ENCODE measurements at regions not wholly inside any gene's neighbourhood (a gene's known extent, or its start where the extent isn't known, plus 50 kb on each side); places are given as distances from the start of the nearest gene placed in this dataset.

GRCh38 chr4:108335081-108335480 lies 166.3 kb upstream of the LEF1 start (continued):
- TF ChIP-seq RCOR1 (IDR thresholded peaks at IDR 0.05; ENCODE audit: low read length): no peak
- no peak for TF ChIP-seq YY1 (IDR thresholded peaks at IDR 0.05; ENCODE audit: low read depth)

GRCh38 chr4:108334031-108334430 lies 165.3 kb upstream of the LEF1 start:
- no peak overlapping the region for H3K4me3 ChIP-seq (ENCODE audit: low read depth in 2 of 2, low read length in 1 of 2)
- no peak overlapping the region for H3K4me2 ChIP-seq
- H4K20me1 ChIP-seq (ENCODE audit: insufficient read depth): no peaks in the 10 kb centered on the region
- H3K79me2 ChIP-seq (ENCODE audit: insufficient read depth): no peaks in the 10 kb centered on the region
- TF ChIP-seq MEF2A (IDR thresholded peaks at IDR 0.05; ENCODE audit: borderline replicate concordance, low read depth): no peak
- no peak for TF ChIP-seq PBX3 (IDR thresholded peaks at IDR 0.05)
- TF ChIP-seq CHD2 (IDR thresholded peaks at IDR 0.05; ENCODE audit: low read length, partially characterized antibody): no peak
- no peak for TF ChIP-seq NFIC (IDR thresholded peaks at IDR 0.05; ENCODE audit: borderline replicate concordance)
- TF ChIP-seq REST (IDR thresholded peaks at IDR 0.05; ENCODE audit: low read depth, low read length): no peak
- TF ChIP-seq SIN3A (IDR thresholded peaks at IDR 0.05; ENCODE audit: borderline replicate concordance, low read depth, low read length): no peak
- no peak for TF ChIP-seq NRF1 (IDR thresholded peaks at IDR 0.05; ENCODE audit: low read depth, low read length)
- no peak for TF ChIP-seq TCF12 (IDR thresholded peaks at IDR 0.05)
- TF ChIP-seq FOXJ3 (CRISPR knock-in tag; IDR thresholded peaks at IDR 0.05): no peak
- TF ChIP-seq CTCF (IDR thresholded peaks at IDR 0.05): no peak
- no peak for TF ChIP-seq FOSL2 (IDR thresholded peaks at IDR 0.05; ENCODE audit: borderline replicate concordance, low read depth)
- TF ChIP-seq TAF1 (IDR thresholded peaks at IDR 0.05; ENCODE audit: borderline replicate concordance, low read depth, low read length): no peak
- no peak for TF ChIP-seq SMC3 (IDR thresholded peaks at IDR 0.05; ENCODE audit: low read depth, low read length)
- 28% methylated on average over 6 of the region's 6 CpGs for WGBS (ENCODE audit: low lambda C conversion rate)
- H3K4me1 ChIP-seq (ENCODE audit: control insufficient read depth in 1 of 2, insufficient read depth in 2 of 2, low read depth in 1 of 2, low read length in 1 of 2): peaks cover 0 to 22% of the 10 kb centered on the region in 2 experiments; a peak in 2 of 4 replicates
- DNase-seq: no peak
- no peaks in the 10 kb centered on the region for H3F3A ChIP-seq (replicated peaks; ENCODE audit: insufficient read depth)
- H3K36me3 ChIP-seq (replicated peaks in 1 of 2; ENCODE audit: control insufficient read depth in 1 of 2, insufficient read depth in 2 of 2, low read length in 1 of 2): no peaks in the 10 kb centered on the region
- H3K27me3 ChIP-seq (ENCODE audit: insufficient read depth): no peaks in the 10 kb centered on the region; the same call in 1 of the 2 replicates
- no peaks in the 10 kb centered on the region for H3K9me2 ChIP-seq
- H3K27ac ChIP-seq (ENCODE audit: low read depth in 2 of 2, low read length in 1 of 2): no peak overlapping the region
- H3K9me3 ChIP-seq: no peaks in the 10 kb centered on the region
- H3K9ac ChIP-seq: no peak overlapping the region
- POLR2A ChIA-PET: no interaction called here
- CTCF ChIA-PET: interaction anchor here (0.6 kb wide), 1 partner anchor 1102 kb away, joined by 3 read pairs; no protein-coding TSS in a partner anchor
- H2AFZ ChIP-seq (ENCODE audit: low read depth): no peak overlapping the region
